HEK293T (cell line): ENCODE measurements at regions not wholly inside any gene's neighbourhood (a gene's known extent, or its start where the extent isn't known, plus 50 kb on each side); places are given as distances from the start of the nearest gene placed in this dataset.

Experiments used
- FOXM1 ChIP-seq: fragments of 450-650 bp; IDR thresholded peaks from 2 replicates; pipeline ENCODE4 v1.6.1; 2017; ENCODE audit warnings: mild to moderate bottlenecking, borderline replicate concordance
- L3MBTL2 ChIP-seq: fragments of 450-650 bp; conservative IDR thresholded peaks from 2 replicates; pipeline ENCODE4 v1.6.1; 2016; ENCODE audit warnings: mild to moderate bottlenecking
- LEF1 ChIP-seq: fragments of 450-650 bp; IDR thresholded peaks from 2 replicates; pipeline ENCODE4 v1.6.1; 2017; ENCODE audit warnings: mild to moderate bottlenecking, borderline replicate concordance
- SUZ12 ChIP-seq: fragments of 450-650 bp; IDR thresholded peaks from 2 replicates; pipeline ENCODE4 v1.6.1; 2016; ENCODE audit warnings: mild to moderate bottlenecking
- ZNF384 ChIP-seq: fragments of 450-650 bp; IDR thresholded peaks from 2 replicates; pipeline ENCODE4 v1.6.1; 2016

DNA sequence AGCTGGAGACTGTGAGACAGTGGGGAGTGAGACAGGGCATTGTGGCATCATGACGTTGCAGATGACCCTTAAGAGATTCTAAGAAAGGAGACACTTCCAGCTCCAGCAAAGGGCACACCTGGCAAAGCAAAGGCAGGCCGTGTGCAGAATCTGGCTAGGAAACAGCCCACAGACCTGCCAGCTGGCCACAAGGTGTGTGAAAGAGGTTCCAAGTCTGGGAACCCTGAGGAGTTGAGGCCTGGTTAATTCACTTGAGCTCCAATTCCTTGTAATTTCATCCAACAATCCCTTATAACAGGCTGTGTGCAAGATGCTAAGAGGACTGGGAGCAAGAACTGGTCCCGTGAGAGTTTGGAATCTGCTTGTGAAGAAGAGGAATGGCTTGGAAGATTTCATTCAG, 72.8 kb upstream of the FAM9A start:
- TF ChIP-seq ZNF384 (no peak), L3MBTL2 (no peak), FOXM1 (no peak), LEF1 (no peak), SUZ12 (no peak)
